ENCODE measurements at regions not wholly inside any gene's neighbourhood (a gene's known extent, or its start where the extent isn't known, plus 50 kb on each side); places are given as distances from the start of the nearest gene placed in this dataset.

- H3K9me3 ChIP-seq (ENCODE audit: control insufficient read depth in 4 of 4, insufficient read depth in 3 of 4, low read length in 3 of 4) = peaks cover 0 to 5% (median 0%) of the 10 kb centered on the region in 4 donors
- H3K27me3 ChIP-seq (ENCODE audit: control insufficient read depth in 3 of 3, insufficient read depth in 3 of 3, low read length in 2 of 3) = peaks cover 0 to 8% (median 3%) of the 10 kb centered on the region in 3 donors
- TF ChIP-seq, protein P1, sequence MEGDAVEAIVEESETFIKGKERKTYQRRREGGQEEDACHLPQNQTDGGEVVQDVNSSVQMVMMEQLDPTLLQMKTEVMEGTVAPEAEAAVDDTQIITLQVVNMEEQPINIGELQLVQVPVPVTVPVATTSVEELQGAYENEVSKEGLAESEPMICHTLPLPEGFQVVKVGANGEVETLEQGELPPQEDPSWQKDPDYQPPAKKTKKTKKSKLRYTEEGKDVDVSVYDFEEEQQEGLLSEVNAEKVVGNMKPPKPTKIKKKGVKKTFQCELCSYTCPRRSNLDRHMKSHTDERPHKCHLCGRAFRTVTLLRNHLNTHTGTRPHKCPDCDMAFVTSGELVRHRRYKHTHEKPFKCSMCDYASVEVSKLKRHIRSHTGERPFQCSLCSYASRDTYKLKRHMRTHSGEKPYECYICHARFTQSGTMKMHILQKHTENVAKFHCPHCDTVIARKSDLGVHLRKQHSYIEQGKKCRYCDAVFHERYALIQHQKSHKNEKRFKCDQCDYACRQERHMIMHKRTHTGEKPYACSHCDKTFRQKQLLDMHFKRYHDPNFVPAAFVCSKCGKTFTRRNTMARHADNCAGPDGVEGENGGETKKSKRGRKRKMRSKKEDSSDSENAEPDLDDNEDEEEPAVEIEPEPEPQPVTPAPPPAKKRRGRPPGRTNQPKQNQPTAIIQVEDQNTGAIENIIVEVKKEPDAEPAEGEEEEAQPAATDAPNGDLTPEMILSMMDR (IDR thresholded peaks at IDR 0.05; ENCODE audit: control extremely low read depth, extremely low read depth) = no peak
- H3K4me1 ChIP-seq (ENCODE audit: control insufficient read depth in 5 of 5, insufficient read depth in 5 of 5, low read length in 5 of 5) = peaks cover 0 to 3% (median 0%) of the 10 kb centered on the region in 5 donors
- ATAC-seq (ENCODE audit: insufficient read depth, low FRiP score) (no peak), DNase-seq (no peak)
- no peak overlapping the region for H3K9ac ChIP-seq (ENCODE audit: insufficient read depth in 1 of 2, low read length in 2 of 2)
- no peak overlapping the region for H3K4me3 ChIP-seq
- WGBS, 2 donors = 93 to 98% methylated on average over 6 of the region's 6 CpGs
- H3K36me3 ChIP-seq (ENCODE audit: control insufficient read depth in 4 of 4, insufficient read depth in 4 of 4, low read length in 4 of 4) = no peaks in the 10 kb centered on the region
- no peak overlapping the region for H3K27ac ChIP-seq (ENCODE audit: low read depth in 1 of 2, low read length in 1 of 2)
These were observed 134.6 kb upstream of the TWIST2 start for GRCh38 chr2:238713198-238713826.

GRCh38 chr2:238714038-238714528 is 133.8 kb upstream of the TWIST2 start:
- peaks cover 0 to 8% (median 3%) of the 10 kb centered on the region in 3 donors for H3K27me3 ChIP-seq (ENCODE audit: control insufficient read depth in 3 of 3, insufficient read depth in 3 of 3, low read length in 2 of 3)
- no peak overlapping the region for H3K9ac ChIP-seq (ENCODE audit: insufficient read depth in 1 of 2, low read length in 2 of 2)
- peaks cover 0 to 3% (median 0%) of the 10 kb centered on the region in 5 donors for H3K4me1 ChIP-seq (ENCODE audit: control insufficient read depth in 5 of 5, insufficient read depth in 5 of 5, low read length in 5 of 5)
- peaks cover 0 to 5% (median 0%) of the 10 kb centered on the region in 4 donors for H3K9me3 ChIP-seq (ENCODE audit: control insufficient read depth in 4 of 4, insufficient read depth in 3 of 4, low read length in 3 of 4)
- TF ChIP-seq, protein P1 (IDR thresholded peaks at IDR 0.05; ENCODE audit: control extremely low read depth, extremely low read depth) = no peak
- ATAC-seq (ENCODE audit: insufficient read depth, low FRiP score) = no peak
- H3K4me3 ChIP-seq = no peak overlapping the region
- H3K27ac ChIP-seq (ENCODE audit: low read depth in 1 of 2, low read length in 1 of 2) = no peak overlapping the region
- WGBS, 2 donors = 74 to 88% methylated on average over 9 of the region's 9 CpGs
- DNase-seq = no peak
- no peaks in the 10 kb centered on the region for H3K36me3 ChIP-seq (ENCODE audit: control insufficient read depth in 4 of 4, insufficient read depth in 4 of 4, low read length in 4 of 4)

DNA sequence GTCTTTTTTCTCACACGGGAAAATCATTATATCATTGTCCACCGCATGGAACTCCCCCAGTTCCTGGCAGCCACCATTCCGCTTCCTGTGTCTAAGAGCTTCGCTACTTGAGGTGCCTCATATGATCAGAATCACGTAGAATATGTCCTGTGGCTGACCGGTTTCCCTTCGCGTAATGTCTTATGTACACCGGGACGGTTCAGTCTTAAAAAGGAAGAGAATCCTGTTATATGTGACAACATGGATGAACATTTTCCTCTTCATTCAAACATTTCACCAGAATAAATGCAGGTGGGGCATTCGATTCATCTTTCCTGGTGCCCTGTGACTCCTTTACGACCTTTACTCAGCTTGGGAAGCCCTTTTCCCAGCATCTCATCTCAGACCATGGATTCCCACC is 131.7 kb upstream of the TWIST2 start:
- no peak for ATAC-seq (ENCODE audit: insufficient read depth, low FRiP score)
- peaks cover 0 to 2% (median 0%) of the 10 kb centered on the region in 5 donors for H3K4me1 ChIP-seq (ENCODE audit: control insufficient read depth in 5 of 5, insufficient read depth in 5 of 5, low read length in 5 of 5)
- H3K9ac ChIP-seq (ENCODE audit: insufficient read depth in 1 of 2, low read length in 2 of 2) = no peak overlapping the region
- no peak overlapping the region for H3K27ac ChIP-seq (ENCODE audit: low read depth in 1 of 2, low read length in 1 of 2)
- H3K4me3 ChIP-seq = no peak overlapping the region
- WGBS, 2 donors = 85 to 87% methylated on average over 12 of the region's 12 CpGs
- H3K36me3 ChIP-seq (ENCODE audit: control insufficient read depth in 4 of 4, insufficient read depth in 4 of 4, low read length in 4 of 4) = no peaks in the 10 kb centered on the region
- peaks cover 0 to 8% (median 6%) of the 10 kb centered on the region in 3 donors for H3K27me3 ChIP-seq (ENCODE audit: control insufficient read depth in 3 of 3, insufficient read depth in 3 of 3, low read length in 2 of 3)
- no peak for DNase-seq
- TF ChIP-seq, protein P1 (IDR thresholded peaks at IDR 0.05; ENCODE audit: control extremely low read depth, extremely low read depth) = no peak
- peaks cover 0 to 5% (median 0%) of the 10 kb centered on the region in 4 donors for H3K9me3 ChIP-seq (ENCODE audit: control insufficient read depth in 4 of 4, insufficient read depth in 3 of 4, low read length in 3 of 4)
